ENCODE measurements at regions not wholly inside any gene's neighbourhood (a gene's known extent, or its start where the extent isn't known, plus 50 kb on each side); places are given as distances from the start of the nearest gene placed in this dataset.
"Not testable (repeated sequence)": the region's sequence is repeated elsewhere in the genome, so short reads cannot be mapped to it uniquely, and the experiment has no call there.

- H3K36me3 Mint-ChIP-seq (ENCODE audit: insufficient read depth); H3K9me3 Mint-ChIP-seq; ATAC-seq (replicated peaks); H3K27me3 Mint-ChIP-seq; H3K4me3 Mint-ChIP-seq; H3K27ac Mint-ChIP-seq; DNase-seq; H3K4me1 Mint-ChIP-seq (ENCODE audit: low read depth in 2 of 2): not testable (repeated sequence)
Observed at GRCh38 chr7:75201606-75202079, 109.3 kb downstream of the GTF2IRD2B start.

GRCh38 chr7:75205367-75206085, 113.1 kb downstream of the GTF2IRD2B start:
- not testable (repeated sequence) for H3K27ac Mint-ChIP-seq; DNase-seq; H3K27me3 Mint-ChIP-seq; ATAC-seq (replicated peaks); H3K36me3 Mint-ChIP-seq (ENCODE audit: insufficient read depth); H3K4me1 Mint-ChIP-seq (ENCODE audit: low read depth in 2 of 2); H3K9me3 Mint-ChIP-seq; H3K4me3 Mint-ChIP-seq

GRCh38 chr7:75215460-75215859, 123.1 kb downstream of the GTF2IRD2B start:
- H3K36me3 Mint-ChIP-seq (ENCODE audit: insufficient read depth); H3K9me3 Mint-ChIP-seq; H3K27me3 Mint-ChIP-seq; DNase-seq; ATAC-seq (replicated peaks); H3K4me3 Mint-ChIP-seq; H3K27ac Mint-ChIP-seq; H3K4me1 Mint-ChIP-seq (ENCODE audit: low read depth in 2 of 2): not testable (repeated sequence)

- H3K4me1 Mint-ChIP-seq (ENCODE audit: low read depth in 2 of 2); H3K27ac Mint-ChIP-seq; H3K27me3 Mint-ChIP-seq; ATAC-seq (replicated peaks); H3K4me3 Mint-ChIP-seq; H3K36me3 Mint-ChIP-seq (ENCODE audit: insufficient read depth); DNase-seq; H3K9me3 Mint-ChIP-seq: not testable (repeated sequence)
Observed at GRCh38 chr7:75216963-75217362, 124.6 kb downstream of the GTF2IRD2B start.

GRCh38 chr7:75226102-75226501, 133.7 kb downstream of the GTF2IRD2B start:
- not testable (repeated sequence) for H3K4me1 Mint-ChIP-seq (ENCODE audit: low read depth in 2 of 2); H3K36me3 Mint-ChIP-seq (ENCODE audit: insufficient read depth); H3K27ac Mint-ChIP-seq; DNase-seq; H3K4me3 Mint-ChIP-seq; H3K9me3 Mint-ChIP-seq; H3K27me3 Mint-ChIP-seq; ATAC-seq (replicated peaks)

GRCh38 chr7:75229558-75229957, 137.2 kb downstream of the GTF2IRD2B start:
- H3K27me3 Mint-ChIP-seq; DNase-seq; H3K27ac Mint-ChIP-seq; H3K4me3 Mint-ChIP-seq; H3K36me3 Mint-ChIP-seq (ENCODE audit: insufficient read depth); ATAC-seq (replicated peaks); H3K9me3 Mint-ChIP-seq; H3K4me1 Mint-ChIP-seq (ENCODE audit: low read depth in 2 of 2): not testable (repeated sequence)

GRCh38 chr7:75230558-75230957, 138.2 kb downstream of the GTF2IRD2B start:
- not testable (repeated sequence) for ATAC-seq (replicated peaks); DNase-seq; H3K9me3 Mint-ChIP-seq; H3K4me3 Mint-ChIP-seq; H3K27ac Mint-ChIP-seq; H3K36me3 Mint-ChIP-seq (ENCODE audit: insufficient read depth); H3K27me3 Mint-ChIP-seq; H3K4me1 Mint-ChIP-seq (ENCODE audit: low read depth in 2 of 2)

GRCh38 chr7:75235092-75235826, 142.9 kb downstream of the GTF2IRD2B start:
- not testable (repeated sequence) for H3K27me3 Mint-ChIP-seq; H3K9me3 Mint-ChIP-seq; H3K36me3 Mint-ChIP-seq (ENCODE audit: insufficient read depth); H3K4me3 Mint-ChIP-seq; ATAC-seq (replicated peaks); H3K27ac Mint-ChIP-seq; DNase-seq; H3K4me1 Mint-ChIP-seq (ENCODE audit: low read depth in 2 of 2)

- not testable (repeated sequence) for H3K4me3 Mint-ChIP-seq; H3K27ac Mint-ChIP-seq; H3K9me3 Mint-ChIP-seq; H3K36me3 Mint-ChIP-seq (ENCODE audit: insufficient read depth); H3K4me1 Mint-ChIP-seq (ENCODE audit: low read depth in 2 of 2); ATAC-seq (replicated peaks); DNase-seq; H3K27me3 Mint-ChIP-seq
Observed at GRCh38 chr7:75235827-75236167, 143.4 kb downstream of the GTF2IRD2B start.

- not testable (repeated sequence) for H3K27ac Mint-ChIP-seq; H3K27me3 Mint-ChIP-seq; H3K4me1 Mint-ChIP-seq (ENCODE audit: low read depth in 2 of 2); H3K36me3 Mint-ChIP-seq (ENCODE audit: insufficient read depth); H3K9me3 Mint-ChIP-seq
- DNase-seq (peak; percentile 43 to 65 (median 53)), ATAC-seq (replicated peaks) (peak; percentile 95)
- H3K4me3 Mint-ChIP-seq: peak overlapping the region; percentile 48 to 59
Observed at GRCh38 chr7:75237255-75238187, 145.1 kb downstream of the GTF2IRD2B start.

- H3K27me3 Mint-ChIP-seq; H3K4me1 Mint-ChIP-seq (ENCODE audit: low read depth in 2 of 2); H3K4me3 Mint-ChIP-seq; H3K27ac Mint-ChIP-seq; DNase-seq; H3K36me3 Mint-ChIP-seq (ENCODE audit: insufficient read depth); H3K9me3 Mint-ChIP-seq; ATAC-seq (replicated peaks): not testable (repeated sequence)
Observed at GRCh38 chr7:75238309-75238708, 145.9 kb downstream of the GTF2IRD2B start.

GRCh38 chr7:75243638-75244037, 151.2 kb downstream of the GTF2IRD2B start:
- not testable (repeated sequence) for H3K4me3 Mint-ChIP-seq; H3K9me3 Mint-ChIP-seq; H3K4me1 Mint-ChIP-seq (ENCODE audit: low read depth in 2 of 2); ATAC-seq (replicated peaks); DNase-seq; H3K27me3 Mint-ChIP-seq; H3K27ac Mint-ChIP-seq; H3K36me3 Mint-ChIP-seq (ENCODE audit: insufficient read depth)

- H3K36me3 Mint-ChIP-seq (ENCODE audit: insufficient read depth); DNase-seq; H3K27ac Mint-ChIP-seq; H3K4me1 Mint-ChIP-seq (ENCODE audit: low read depth in 2 of 2); ATAC-seq (replicated peaks); H3K9me3 Mint-ChIP-seq; H3K4me3 Mint-ChIP-seq; H3K27me3 Mint-ChIP-seq: not testable (repeated sequence)
Observed at GRCh38 chr7:75248216-75248615, 147.2 kb upstream of the TRIM73 start.

All from effector memory CD8-positive, alpha-beta T cell (primary cell).